ENCODE measurements at regions not wholly inside any gene's neighbourhood (a gene's known extent, or its start where the extent isn't known, plus 50 kb on each side); places are given as distances from the start of the nearest gene placed in this dataset.

DNA sequence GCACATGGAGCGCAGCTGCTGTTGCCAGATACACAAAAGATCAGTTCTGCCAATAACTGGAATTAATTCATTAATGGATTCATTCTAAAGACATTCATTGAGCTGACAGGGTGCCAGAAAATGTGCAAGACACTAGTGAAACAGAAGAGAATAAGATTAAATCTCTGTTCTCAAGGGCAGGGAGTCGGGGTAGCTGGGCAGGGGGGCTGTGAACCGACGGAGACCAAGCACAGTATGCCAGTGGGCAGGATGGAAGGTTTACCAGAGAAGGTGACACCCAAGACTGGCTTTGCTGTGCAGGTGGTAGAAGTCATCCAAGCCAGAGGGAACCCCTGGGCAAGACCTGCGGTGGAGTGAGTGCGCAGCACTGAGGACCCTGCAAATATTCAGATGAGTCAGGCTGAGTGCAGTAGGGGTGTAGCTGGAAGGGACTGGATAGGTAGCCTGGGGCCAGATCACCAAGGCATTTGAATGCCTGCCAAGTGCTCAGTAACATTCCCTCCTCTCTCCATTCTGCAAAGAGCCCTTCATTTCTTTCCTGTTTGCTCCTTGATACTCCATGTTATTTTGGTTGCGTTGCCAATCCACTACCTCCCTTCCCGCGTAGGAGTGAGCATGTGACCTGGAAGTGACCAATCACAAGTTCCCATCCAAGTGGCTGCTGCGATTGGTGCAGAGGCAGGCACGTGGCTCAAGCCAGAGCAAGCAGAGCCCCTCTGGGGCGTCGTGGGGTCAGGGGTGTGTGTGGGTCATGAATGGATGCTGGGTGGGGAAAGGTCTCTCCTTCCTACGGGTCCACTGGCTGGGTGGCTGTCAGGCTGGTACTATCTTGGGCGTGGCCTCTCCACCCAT is 413.1 kb downstream of the PTPRU start:
- Histone ChIP-seq H3K9me2 (ENCODE audit: insufficient read depth, low read length) (no peaks in the 10 kb centered on the region), H3F3A (ENCODE audit: insufficient read depth, low read length, poor library complexity, severe bottlenecking) (no peaks in the 10 kb centered on the region), H3K4me3 (ENCODE audit: low read length) (no peak overlapping the region), H3K9me3 (ENCODE audit: low read length) (no peaks in the 10 kb centered on the region), H2AFZ (ENCODE audit: low read depth, low read length) (no peak overlapping the region), H4K20me1 (ENCODE audit: insufficient read depth) (no peaks in the 10 kb centered on the region), H3K27me3 (ENCODE audit: insufficient read depth, low read depth, low read length) (no peaks in the 10 kb centered on the region), H3K9ac (ENCODE audit: low read length) (no peak overlapping the region), H3K27ac (ENCODE audit: low read length) (no peak overlapping the region), H3K4me2 (ENCODE audit: low read length) (no peak overlapping the region), H3K79me2 (replicated peaks; ENCODE audit: insufficient read depth, low read length) (no peaks in the 10 kb centered on the region), H3K36me3 (ENCODE audit: insufficient read depth, low read length) (no peaks in the 10 kb centered on the region)
- TF ChIP-seq EZH2 (IDR thresholded peaks at IDR 0.05; ENCODE audit: borderline replicate concordance, insufficient read depth, low read length, poor library complexity, severe bottlenecking) (no peak), MXI1 (conservative IDR thresholded peaks at IDR 0.05; ENCODE audit: poor library complexity, severe bottlenecking) (no peak), EP300 (conservative IDR thresholded peaks at IDR 0.05; ENCODE audit: poor library complexity, severe bottlenecking) (no peak), TAF1 (IDR thresholded peaks at IDR 0.05; ENCODE audit: low read depth) (no peak), SMC3 (conservative IDR thresholded peaks at IDR 0.05; ENCODE audit: poor library complexity) (no peak), POLR2AphosphoS5 (IDR thresholded peaks at IDR 0.05) (no peak), RAD21 (conservative IDR thresholded peaks at IDR 0.05) (no peak)
- TF ChIP-seq, protein P1, sequence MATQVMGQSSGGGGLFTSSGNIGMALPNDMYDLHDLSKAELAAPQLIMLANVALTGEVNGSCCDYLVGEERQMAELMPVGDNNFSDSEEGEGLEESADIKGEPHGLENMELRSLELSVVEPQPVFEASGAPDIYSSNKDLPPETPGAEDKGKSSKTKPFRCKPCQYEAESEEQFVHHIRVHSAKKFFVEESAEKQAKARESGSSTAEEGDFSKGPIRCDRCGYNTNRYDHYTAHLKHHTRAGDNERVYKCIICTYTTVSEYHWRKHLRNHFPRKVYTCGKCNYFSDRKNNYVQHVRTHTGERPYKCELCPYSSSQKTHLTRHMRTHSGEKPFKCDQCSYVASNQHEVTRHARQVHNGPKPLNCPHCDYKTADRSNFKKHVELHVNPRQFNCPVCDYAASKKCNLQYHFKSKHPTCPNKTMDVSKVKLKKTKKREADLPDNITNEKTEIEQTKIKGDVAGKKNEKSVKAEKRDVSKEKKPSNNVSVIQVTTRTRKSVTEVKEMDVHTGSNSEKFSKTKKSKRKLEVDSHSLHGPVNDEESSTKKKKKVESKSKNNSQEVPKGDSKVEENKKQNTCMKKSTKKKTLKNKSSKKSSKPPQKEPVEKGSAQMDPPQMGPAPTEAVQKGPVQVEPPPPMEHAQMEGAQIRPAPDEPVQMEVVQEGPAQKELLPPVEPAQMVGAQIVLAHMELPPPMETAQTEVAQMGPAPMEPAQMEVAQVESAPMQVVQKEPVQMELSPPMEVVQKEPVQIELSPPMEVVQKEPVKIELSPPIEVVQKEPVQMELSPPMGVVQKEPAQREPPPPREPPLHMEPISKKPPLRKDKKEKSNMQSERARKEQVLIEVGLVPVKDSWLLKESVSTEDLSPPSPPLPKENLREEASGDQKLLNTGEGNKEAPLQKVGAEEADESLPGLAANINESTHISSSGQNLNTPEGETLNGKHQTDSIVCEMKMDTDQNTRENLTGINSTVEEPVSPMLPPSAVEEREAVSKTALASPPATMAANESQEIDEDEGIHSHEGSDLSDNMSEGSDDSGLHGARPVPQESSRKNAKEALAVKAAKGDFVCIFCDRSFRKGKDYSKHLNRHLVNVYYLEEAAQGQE (IDR thresholded peaks at IDR 0.05; ENCODE audit: borderline replicate concordance), result no peak
- TF ChIP-seq, protein P2, sequence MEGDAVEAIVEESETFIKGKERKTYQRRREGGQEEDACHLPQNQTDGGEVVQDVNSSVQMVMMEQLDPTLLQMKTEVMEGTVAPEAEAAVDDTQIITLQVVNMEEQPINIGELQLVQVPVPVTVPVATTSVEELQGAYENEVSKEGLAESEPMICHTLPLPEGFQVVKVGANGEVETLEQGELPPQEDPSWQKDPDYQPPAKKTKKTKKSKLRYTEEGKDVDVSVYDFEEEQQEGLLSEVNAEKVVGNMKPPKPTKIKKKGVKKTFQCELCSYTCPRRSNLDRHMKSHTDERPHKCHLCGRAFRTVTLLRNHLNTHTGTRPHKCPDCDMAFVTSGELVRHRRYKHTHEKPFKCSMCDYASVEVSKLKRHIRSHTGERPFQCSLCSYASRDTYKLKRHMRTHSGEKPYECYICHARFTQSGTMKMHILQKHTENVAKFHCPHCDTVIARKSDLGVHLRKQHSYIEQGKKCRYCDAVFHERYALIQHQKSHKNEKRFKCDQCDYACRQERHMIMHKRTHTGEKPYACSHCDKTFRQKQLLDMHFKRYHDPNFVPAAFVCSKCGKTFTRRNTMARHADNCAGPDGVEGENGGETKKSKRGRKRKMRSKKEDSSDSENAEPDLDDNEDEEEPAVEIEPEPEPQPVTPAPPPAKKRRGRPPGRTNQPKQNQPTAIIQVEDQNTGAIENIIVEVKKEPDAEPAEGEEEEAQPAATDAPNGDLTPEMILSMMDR (IDR thresholded peaks at IDR 0.05; ENCODE audit: poor library complexity, severe bottlenecking), result no peak

DNA sequence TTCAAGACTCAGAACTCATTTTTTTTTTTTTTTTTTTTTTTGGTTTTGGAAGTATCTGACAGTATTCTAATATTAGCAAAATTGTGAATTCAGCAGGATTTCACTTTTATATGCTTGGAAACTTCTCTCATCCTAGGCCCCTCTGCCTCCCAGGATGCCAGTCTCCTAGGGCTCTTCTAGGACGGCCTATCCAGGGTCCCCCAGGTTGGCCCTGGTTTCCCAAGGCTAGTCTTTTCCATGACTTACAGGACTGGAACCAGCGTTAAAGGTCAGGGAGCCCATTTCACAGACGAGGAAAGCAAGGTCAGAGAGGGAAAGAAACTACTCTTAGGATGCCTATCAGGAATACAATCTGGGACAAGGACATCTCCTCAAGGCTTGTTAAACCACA is 412.5 kb downstream of the PTPRU start:
- Histone ChIP-seq H3K27me3 (ENCODE audit: insufficient read depth, low read depth, low read length) (no peaks in the 10 kb centered on the region), H3K9me2 (ENCODE audit: insufficient read depth, low read length) (no peaks in the 10 kb centered on the region), H3K4me2 (ENCODE audit: low read length) (no peak overlapping the region), H3K36me3 (ENCODE audit: insufficient read depth, low read length) (no peaks in the 10 kb centered on the region), H3K9ac (ENCODE audit: low read length) (no peak overlapping the region), H3K79me2 (replicated peaks; ENCODE audit: insufficient read depth, low read length) (no peaks in the 10 kb centered on the region), H3K9me3 (ENCODE audit: low read length) (no peaks in the 10 kb centered on the region), H2AFZ (ENCODE audit: low read depth, low read length) (no peak overlapping the region), H3K4me3 (ENCODE audit: low read length) (no peak overlapping the region), H4K20me1 (ENCODE audit: insufficient read depth) (no peaks in the 10 kb centered on the region), H3K27ac (ENCODE audit: low read length) (no peak overlapping the region), H3F3A (ENCODE audit: insufficient read depth, low read length, poor library complexity, severe bottlenecking) (no peaks in the 10 kb centered on the region)
- TF ChIP-seq SMC3 (conservative IDR thresholded peaks at IDR 0.05; ENCODE audit: poor library complexity) (no peak), RAD21 (conservative IDR thresholded peaks at IDR 0.05) (no peak), EZH2 (IDR thresholded peaks at IDR 0.05; ENCODE audit: borderline replicate concordance, insufficient read depth, low read length, poor library complexity, severe bottlenecking) (no peak), TAF1 (IDR thresholded peaks at IDR 0.05; ENCODE audit: low read depth) (no peak), EP300 (conservative IDR thresholded peaks at IDR 0.05; ENCODE audit: poor library complexity, severe bottlenecking) (no peak), MXI1 (conservative IDR thresholded peaks at IDR 0.05; ENCODE audit: poor library complexity, severe bottlenecking) (no peak), POLR2AphosphoS5 (IDR thresholded peaks at IDR 0.05) (no peak)
- TF ChIP-seq, protein P2 (IDR thresholded peaks at IDR 0.05; ENCODE audit: poor library complexity, severe bottlenecking), result no peak
- TF ChIP-seq, protein P1 (IDR thresholded peaks at IDR 0.05; ENCODE audit: borderline replicate concordance), result no peak

All from neural cell (in vitro differentiated cells).